NCI-H1048 (cell line): ENCODE measurements at regions not wholly inside any gene's neighbourhood (a gene's known extent, or its start where the extent isn't known, plus 50 kb on each side); places are given as distances from the start of the nearest gene placed in this dataset.
"Not testable (repeated sequence)": the region's sequence is repeated elsewhere in the genome, so short reads cannot be mapped to it uniquely, and the experiment has no call there.

Experiments used
- DNase-seq: peaks from one replicate; lab custom pipeline; 2025; lab: John Stamatoyannopoulos, UW

DNA sequence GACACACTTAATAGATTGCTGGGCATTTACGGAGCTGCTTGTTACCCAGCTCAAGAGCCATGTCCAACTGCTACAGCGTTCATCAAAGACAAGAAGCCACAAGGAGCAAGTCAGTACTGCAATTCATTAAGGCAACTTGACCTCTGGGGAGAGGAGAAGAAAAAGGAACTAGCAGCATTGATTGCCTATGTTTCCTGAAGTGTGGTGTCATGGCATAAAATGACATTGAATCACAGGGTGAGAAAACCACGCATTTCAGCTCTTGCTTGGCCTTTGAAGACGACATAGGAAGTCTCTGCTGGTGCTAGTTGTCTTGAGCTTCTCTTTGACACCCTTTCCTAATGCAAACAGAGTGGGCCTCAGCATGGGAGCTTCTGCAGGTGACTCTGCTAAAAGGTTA, 139.1 kb downstream of the CDH26 start:
- DNase-seq = no peak

DNA sequence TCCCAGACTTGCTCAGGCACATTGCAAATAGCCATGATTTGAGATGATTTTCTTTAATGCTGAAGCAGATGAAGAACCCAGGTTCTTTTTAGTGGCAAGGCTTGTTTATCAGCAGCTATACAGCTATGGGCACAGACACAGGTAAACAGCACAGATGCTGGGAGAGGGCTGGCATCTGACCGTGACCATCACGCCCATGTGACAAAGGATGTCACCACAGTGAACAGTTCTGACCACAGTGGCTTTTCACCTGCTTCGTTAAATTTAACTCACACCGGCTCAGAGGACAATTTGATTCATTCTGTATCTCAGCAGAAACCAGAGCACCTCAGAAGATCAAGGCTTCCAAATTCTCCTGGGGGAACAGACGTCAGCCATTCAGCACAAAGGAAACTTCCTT, 142.6 kb downstream of the CDH26 start:
- DNase-seq = no peak

DNA sequence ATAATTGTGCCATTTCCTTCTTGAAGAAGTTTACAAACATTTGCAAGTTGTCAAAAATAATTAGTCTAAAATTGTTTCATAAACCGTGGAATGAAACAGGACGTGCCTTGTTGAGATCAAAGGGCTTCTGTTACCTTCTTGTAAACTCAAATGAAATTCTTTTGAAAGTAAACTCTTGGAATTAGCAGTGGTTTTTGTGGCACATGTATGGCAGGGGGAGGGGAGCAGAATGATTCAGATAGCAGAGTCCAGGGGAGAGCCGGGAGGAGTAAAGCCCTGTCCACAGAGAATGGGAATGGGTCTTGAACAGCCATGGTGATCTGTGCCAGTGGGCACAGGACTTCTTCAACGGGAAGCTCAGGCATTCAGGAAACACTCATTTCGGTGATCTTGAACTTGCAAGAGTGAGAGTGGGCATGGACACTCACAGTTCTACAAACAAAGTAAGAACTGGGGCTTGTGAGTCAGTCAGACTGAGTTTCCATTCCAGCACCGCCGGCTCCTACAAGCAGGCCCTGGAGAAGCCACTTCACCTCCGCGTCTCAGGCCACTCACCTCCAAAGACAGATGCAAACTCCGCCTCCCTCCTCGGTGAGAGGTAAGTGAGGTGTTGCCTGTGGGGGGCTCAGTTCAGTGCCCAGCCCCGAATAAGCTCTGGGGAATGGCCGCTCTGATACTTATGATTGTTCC, 143.1 kb downstream of the CDH26 start:
- DNase-seq = no peak

DNA sequence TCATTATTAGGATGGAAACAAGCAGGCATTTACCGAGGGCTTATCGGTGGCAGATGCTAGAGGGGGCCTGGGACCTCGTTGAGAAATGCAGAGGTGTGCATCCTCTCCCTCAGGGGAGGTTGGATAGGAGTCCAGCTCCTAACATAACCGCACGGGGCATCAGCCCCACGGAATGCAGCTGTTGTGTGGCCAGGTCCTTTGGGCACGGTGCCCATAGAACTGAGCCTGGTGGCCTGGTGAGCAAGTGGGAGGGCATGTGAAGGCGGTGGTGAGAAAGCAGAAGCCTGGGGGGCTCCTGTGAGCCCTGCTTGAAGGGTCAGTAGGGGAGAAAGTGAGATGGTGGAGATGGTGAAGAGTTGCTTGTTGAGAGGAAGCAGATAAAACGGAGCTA, 143.7 kb downstream of the CDH26 start:
- no peak for DNase-seq

DNA sequence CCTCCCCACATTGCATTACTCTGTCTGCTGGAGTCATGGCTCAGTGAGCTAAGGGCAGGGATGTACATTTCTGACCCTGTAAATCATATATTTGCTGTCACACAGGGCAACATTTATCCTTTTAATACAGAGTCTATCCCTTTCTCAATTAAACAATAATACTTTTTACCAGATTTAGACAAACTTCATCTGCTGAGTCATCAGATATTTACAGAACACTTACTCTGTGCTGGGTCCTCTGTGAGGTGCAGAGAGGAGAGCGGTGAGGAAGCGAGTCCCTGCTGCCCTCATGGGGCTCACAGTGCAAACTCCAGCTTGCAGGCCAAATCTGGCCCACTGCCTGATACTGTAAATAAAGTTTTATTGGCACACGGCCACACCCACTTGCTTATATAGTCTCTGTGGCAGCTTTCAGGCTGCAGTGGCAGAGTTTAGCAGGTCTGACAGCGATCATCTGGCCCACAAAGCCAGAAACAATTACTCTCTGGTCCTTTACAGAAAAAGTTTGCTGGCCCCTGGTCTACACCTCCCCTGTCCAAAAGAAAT, 144.5 kb downstream of the CDH26 start:
- no peak for DNase-seq

DNA sequence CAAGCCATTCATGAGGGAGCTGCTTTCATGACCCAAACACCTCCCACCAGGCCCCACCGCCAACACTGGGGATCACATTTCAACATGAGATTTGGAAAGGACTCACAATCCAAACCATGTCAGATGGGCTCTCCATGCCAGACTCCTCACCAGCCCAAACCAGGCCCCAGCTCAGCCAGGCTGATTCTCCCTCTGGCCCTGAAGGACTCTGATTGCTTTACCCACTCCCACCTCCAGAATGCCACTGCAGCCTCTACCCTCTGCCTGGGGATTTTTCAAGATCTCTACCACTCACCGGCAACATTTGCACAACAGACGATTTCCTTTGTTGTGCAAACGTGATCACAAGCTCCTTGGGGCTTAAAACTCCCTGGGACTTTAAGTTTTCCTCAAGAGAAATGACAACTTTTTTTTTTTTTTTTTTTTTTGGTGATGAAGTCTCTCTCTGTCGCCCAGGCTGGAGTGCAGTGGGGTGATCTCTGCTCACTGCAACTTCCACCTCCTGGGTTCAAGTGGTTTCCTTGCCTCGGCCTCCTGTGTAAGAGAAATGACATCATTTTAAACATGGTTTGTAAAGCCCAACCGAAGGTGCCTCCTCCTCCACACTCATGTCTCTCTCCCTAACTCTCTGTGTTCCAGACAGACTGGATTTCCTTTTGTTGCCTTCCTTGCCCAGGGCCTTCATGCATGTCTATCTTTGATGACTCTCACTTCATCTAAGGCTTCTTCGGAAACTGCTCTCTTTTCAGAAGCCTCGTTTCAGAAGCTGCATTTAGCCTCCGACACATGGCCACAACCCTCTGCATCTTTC, 147.0 kb downstream of the CDH26 start:
- no peak for DNase-seq

DNA sequence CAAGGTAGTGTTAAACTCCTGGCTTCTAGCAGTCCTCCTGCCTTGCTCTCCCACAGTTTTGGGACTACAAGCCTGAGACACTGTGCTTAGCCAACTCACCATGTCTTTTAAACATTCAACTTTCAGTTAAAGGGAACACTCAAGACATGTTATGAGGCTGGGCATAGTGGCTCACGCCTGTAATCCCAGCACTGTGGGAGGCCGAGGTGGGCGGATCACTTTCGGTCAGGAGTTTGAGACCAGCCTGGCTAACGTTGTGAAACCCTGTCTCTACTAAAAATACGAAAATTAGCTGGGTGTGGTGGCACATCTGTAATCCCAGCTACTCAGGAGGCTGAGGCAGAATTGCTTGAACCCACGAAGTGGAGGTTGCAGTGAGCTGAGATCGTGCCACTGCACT, 148.0 kb downstream of the CDH26 start:
- not testable (repeated sequence) for DNase-seq

DNA sequence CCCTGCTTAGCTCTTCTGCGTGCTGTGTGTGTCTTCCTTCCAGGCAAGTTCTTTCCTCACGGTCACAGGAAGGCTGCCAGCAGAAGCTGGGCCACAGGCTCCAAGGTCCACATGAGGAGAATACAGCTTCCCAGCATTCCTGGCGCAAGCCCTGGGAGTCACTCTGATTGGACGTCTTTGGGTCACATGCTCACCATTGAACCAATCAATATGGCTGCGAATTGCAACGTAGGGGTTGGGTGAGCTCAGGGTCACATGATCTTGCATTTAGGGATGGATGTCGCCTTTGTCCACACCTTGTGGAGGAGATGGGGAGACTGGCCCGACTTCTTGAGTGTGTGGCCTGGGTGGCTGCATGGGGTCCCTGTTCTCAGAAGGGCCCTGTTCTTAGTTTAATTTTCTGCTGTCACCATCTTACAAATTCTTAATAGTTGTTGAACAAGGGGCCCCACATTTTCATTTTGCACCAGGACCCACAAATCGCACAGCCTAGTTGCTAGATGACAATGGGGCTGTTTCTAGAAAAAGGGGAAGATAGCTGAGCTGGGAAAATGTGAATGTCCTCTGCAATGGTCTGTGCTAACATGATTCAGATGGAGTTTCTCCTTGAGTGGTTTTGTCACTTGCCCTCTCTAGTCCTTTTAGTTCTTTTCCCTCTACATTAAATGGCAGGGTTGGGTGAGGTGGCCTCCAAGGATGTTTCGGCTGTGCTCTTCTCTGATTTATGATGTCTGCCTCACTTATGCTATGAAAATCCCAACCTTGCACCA, 149.6 kb downstream of the CDH26 start:
- no peak for DNase-seq

DNA sequence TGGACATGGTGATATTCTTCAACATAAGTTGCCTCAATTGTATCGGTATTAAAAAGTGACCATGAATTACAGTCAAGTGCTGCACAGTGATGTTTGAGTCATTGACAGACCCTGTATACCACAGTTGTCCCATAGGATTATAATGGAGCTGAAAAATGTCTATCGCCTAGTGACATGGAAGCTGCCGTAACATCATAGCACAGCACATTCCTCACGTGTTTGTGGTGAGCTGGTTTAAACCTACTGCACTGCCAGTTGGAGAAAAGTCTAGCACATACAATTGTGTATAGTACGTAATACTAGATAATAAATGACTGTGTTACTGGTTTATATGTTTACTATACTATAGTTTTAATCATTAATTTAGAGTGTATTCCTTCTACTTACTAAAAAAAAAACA, 150.2 kb downstream of the CDH26 start:
- DNase-seq = no peak

DNA sequence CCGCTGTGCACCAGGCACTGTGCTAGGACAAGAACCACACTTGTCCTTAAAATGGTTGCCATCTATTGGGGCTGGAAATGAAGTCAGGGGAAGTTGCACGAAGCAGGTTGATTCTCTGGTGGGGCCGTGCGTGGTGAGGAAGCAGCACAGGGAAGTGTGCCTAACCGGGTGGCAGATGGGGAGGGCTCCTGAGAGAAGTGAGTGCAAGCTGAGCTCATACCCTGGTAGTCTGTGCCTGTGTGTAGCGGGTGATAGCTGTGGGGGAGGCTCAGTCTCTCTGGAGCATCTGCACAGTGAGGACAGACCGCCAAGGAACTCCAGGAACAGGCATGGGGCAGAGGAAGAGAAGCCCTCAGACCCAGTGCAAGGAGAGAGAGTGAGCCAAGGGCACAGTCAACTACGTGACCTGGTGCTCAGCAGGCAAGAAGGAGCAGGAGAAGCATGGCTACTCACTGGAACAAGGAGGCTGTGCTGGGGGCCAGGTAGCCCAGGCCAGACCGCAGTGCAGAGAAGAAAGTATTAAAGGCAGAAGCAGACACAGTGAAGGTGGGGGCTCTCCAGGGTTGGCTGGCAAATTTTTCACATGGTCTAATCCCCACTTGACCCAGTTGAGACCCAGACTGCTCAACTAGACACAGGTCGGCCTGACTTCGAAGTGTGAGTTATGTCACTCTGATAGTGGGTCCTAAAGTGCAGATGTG, 155.0 kb downstream of the CDH26 start:
- DNase-seq = no peak

DNA sequence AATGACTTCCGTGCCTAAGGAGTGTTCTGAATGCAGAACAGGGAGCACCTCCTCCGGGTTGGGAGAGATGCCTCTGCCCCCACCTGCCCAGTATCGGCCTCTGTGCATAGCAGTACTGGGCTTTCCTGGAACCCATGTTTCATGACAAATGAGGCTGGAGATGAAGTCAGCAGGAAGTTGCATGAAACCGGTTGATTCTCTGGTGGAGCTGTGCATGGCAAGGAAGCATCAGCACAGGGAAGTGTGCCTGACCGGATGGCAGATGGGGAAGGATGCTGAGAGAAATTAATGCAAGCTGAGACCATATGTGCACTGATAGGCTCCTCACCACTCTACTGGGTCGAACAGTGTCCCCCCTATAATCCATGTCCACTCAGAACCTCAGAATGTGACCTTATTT, 155.5 kb downstream of the CDH26 start:
- no peak for DNase-seq

DNA sequence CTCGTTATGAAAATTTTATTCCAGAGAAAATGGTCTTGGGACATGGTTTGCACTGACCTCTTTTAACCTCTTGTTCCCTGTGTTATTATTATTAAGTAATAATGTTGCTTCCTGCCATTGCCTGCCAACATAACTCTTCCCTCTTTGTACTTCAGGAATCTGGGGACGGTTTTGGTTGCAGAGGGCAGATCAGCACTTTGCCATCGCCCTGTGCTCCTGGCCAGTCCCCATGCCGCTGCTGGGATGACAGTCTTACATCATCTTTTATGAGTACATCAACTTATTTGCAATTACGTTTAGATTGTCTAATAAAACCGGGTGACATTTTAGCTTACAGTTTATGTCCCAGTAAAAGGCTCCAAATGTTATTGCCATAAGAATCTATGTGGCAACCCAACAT, 157.2 kb downstream of the CDH26 start:
- no peak for DNase-seq

DNA sequence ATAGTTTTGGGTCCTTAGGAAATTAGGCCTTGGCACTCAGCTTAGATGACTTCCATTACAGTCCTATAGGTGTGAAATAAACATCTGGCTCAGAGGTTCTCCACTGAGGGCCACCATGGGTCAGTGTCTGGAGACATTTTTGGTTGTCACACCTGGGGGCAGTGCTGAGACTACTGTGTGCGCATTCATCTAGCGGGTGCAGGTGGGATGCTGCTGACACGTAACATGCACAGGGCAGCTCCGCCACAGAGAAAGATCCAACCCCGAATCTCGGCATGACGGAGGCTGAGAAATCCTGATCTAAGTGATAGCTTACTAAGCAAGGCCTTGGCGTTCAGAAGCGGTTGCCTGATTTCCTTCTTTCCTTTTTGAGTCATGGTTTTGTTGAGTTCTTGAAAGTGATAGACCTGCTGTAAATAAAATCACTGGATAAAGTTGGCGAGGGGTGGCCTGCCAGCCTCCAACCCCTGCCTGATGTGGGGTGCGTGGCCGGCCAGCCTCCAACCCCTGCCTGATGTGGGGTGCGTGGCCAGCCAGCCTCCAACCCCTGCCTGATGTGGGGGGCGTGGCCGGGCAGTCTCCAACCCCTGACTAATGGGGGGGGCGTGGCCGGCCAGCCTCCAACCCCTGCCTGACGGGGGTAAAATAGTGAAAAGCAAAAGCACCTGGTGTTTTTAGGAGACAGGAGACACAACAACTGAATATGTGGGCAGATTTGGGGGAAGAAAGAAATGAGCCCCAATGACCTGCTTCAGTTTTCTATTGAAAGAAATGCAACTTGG, 158.1 kb downstream of the CDH26 start:
- DNase-seq = no peak

DNA sequence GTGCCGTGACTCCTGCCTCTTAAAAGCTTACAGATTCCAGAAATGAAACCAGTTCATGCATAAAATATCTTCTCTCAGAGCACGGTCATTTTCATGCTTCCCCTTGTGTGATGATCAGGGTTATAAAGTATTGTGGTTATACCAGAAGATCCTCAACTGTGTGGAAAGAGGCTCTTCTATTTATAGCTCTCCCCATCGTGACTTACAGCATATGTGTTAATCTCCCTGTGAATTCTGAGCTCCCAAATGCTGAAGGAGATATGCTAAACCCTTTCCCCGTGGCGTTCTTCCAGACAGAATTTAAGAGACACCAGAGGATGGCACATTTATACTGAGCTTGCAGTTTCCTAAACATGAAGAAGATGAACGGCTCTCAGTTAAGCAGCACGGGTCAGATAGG, 158.8 kb downstream of the CDH26 start:
- DNase-seq = no peak

DNA sequence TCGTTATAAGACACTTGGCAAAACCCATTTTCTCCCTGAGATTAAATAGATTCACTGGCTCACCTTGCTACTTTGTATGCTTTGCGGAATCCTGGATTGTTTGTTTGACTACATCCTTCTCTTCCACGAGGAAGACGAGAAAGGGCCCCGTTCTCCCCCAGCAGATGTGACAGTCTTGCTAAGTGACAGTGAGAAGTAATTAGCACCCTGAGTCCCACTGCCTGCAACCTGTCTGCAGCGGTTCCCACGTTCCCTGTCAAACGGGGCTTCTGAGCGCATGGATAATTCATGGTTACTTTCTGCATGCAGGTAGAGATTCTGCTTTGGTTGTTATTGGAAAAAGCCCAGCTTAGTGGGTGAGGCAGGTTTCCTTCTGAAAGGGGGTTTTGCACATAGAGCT, 163.7 kb downstream of the CDH26 start:
- no peak for DNase-seq

DNA sequence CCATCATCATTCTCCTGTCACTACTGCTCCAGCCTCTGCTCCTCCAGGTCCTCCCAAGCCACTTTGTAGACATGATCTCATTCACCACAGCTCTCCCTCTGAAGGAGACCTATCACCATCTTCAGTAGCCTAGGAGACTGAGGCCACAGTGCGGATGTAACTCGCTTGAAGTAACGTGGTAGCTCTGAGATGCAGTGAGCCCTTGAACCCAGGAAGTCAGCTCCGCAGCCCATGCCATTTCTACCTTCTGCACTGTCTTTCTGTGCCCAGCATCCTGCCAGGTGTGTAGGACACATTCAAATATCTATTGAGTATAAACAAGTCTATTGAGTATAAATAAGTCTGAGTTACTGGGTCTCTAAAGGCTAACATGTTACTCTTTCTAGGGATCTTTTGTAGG, 164.4 kb downstream of the CDH26 start:
- DNase-seq = no peak

DNA sequence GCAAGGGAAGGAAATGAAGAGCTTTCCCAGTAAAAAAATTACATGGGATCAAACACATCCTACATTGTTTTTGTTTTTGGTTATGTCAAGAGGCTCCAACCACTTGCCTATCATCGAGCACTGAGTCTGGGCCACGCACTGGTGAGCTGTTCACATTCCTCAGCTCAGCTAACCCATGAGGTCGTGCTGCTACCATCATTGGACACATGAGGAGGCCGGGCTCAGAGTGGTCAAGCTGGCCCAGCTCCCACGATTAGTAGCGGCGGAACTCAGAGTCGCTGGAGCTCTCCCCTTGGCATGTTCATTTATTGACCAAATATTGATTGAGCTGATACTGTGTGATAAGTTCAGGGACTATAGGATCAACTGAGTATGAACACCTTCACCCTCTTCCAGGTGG, 164.9 kb downstream of the CDH26 start:
- no peak for DNase-seq

DNA sequence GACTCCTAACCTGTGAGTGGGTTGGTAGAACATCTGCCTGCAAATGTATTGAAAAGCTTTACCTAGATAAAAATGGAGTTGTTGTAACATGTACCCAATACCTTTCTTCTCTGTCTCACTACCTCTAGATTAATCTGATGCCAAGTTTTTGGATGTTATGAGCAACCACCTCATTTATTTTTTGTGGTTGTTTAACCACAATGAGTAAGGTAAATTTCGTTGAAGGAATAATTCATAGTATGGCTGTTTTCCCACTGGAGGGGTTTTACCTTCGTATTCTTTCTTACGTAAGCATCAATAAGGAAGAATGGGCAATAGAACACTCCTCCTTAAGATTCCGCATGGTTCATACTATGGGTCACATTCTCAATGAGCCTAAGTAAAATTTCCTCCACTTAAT, 165.4 kb downstream of the CDH26 start:
- DNase-seq = no peak

DNA sequence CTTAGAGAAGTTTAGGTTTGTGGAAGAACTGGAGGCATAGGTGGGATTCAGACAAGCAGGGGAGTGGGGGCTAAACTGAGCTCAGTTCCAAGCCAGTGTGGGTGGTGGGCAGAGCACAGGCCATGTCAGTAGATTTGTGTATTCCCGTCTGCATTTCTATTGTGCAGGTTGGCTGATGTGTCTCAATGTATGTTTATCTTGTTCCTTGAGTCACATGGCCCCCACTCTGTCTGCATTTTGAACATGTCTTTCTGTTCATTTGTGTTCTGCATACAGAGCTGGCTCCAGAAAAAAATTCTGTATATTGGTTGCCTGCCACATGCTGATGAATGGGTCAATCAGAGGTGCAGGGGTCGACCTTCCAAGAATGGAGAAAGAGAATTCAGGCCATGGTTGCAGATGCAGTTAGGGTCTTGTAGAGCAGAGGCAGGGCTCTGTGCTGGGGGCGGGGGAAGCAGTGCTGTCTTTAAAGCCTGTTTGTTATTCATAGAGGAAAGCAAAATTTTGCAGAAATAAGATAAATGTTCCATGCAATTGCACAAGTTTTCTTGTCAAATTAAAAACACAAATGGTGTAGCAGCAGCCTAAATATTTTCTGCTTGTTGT, 166.7 kb downstream of the CDH26 start:
- DNase-seq = no peak

DNA sequence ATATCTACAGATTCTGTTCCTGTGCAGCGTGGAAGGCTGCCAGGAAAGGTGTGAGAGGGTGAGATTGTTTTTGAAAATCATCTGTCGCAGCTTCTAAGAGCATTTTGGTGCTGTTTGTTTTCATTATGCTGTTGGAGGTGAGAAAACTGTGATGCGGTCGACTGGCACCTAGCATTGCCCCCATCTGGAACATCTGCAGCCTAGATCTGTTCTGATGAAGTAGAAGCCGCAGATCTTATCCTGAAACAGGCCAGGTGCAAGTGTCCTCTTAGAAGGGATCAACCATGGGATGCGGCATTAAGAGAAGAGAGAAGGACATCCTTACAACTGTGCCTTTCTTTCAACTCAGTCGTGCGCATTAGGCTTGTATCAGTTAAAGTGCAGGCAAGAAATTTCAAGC, 167.3 kb downstream of the CDH26 start:
- DNase-seq = no peak

DNA sequence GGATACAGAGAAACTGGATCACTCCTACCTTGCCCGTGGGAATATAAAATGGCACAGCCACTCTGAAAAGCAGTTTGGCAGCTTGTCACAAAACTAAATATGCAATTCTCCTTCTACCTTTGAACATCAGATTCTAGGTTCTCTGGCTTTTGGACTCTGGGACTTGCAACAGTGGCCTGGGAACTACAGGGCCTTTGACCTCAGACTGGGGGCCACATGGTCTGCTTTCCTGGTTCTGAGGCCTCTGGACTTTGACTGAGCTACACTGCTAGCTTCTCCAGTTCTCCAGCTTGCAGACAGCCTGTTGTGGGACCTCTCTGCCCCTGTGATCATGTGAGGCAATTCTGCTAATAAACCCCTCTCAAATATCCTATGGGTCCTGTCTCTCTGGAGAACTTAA, 168.8 kb downstream of the CDH26 start:
- no peak for DNase-seq
